Ureter (tissue), 1 donor: ENCODE measurements at regions not wholly inside any gene's neighbourhood (a gene's known extent, or its start where the extent isn't known, plus 50 kb on each side); places are given as distances from the start of the nearest gene placed in this dataset.
"Not testable (repeated sequence)": the region's sequence is repeated elsewhere in the genome, so short reads cannot be mapped to it uniquely, and the experiment has no call there.

Source experiments
- DNase-seq: peaks from one replicate; pipeline ENCODE4 v3.0.0-alpha.2; 2020; ENCODE audit warnings: low spot score
- donor health status: DM: yes; HTN: yes; CAD: no.

GRCh38 chr6:76984572-76984971 is 478.7 kb downstream of the HTR1B start:
- no peak for DNase-seq

GRCh38 chr6:76982476-76983199 is 480.7 kb downstream of the HTR1B start:
- no peak for DNase-seq

GRCh38 chr6:76972474-76972873 is 490.8 kb downstream of the HTR1B start:
- DNase-seq: no peak

- not testable (repeated sequence) for DNase-seq
Measured at GRCh38 chr6:76959177-76959576, 504.1 kb downstream of the HTR1B start.

GRCh38 chr6:76942203-76942966 is 520.9 kb downstream of the HTR1B start:
- DNase-seq: no peak

GRCh38 chr6:76940191-76940590 is 523.1 kb downstream of the HTR1B start:
- no peak for DNase-seq

- DNase-seq: no peak
Measured at GRCh38 chr6:76914737-76915136, 548.6 kb downstream of the HTR1B start.

DNA sequence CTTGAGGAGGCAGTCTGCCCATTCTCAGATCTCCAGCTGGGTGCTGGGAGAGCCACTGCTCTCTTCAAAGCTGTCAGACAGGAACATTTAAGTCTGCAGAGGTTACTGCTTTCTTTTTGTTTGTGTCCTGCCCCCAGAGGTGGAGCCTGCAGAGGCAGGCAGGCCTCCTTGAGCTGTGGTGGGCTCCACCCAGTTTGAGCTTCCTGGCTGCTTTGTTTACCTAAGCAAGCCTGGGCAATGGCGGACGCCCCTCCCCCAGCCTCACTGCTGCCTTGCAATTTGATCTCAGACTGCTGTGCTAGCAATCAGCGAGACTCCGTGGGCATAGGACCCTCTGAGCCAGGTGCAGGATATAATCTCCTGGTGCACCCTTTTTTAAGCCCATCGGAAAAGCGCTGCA is 557.8 kb downstream of the HTR1B start:
- not testable (repeated sequence) for DNase-seq

DNA sequence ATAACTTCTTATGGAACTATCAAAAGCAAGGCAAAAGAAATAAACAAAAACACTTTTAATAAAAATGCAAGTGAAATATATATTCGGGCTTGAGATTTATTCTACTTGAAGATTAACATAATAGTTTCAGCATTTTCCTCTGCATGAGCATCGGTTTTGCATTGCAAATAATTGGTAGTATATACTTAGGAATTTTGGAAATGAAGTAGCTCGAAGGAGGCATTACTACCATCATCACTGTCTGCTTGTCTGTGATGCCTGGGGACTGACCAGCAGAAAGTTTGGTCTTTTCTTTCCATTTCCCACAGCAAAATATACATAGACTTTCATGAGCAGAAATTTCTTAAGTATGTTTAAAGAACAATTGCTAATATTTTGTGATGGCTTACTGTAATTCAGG is 570.7 kb downstream of the HTR1B start:
- DNase-seq: no peak

DNA sequence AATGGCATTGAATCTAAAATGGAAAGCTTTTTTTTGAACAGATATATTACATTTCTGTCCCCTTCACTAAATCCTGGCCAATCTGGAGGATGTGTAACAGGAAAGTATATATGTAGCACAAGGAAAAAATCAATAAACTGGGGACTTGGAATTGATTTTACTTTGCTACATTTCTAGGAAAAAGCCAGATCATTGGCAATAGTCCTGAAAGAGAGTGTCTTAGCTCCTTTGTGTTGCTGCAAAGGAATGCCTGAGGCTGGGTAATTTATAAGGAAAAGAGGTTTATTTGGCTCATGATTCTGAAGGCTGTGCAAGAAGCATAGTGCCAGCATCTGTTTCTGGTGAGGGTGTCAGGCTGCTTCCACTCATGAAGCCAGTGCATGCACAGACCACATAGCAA is 574.9 kb downstream of the HTR1B start:
- DNase-seq: no peak

DNA sequence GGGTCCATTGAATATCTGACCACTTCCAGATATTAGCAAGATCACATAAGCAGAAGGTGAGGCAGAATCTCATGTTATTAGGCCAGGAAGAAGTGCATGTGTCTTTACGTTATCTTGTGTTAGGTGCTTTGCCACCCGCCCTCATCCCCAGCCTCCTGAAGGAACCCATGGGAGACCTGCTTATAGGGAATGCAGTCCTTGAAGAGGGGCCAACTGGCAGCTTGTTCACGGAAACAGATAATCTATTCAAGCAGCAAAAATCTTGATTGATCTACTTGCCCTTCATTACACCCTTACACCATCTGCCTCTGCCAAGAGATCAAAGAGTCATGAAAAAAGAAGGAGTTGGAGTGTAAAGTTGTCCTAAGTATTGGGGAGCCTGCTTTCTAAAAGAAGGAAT is 576.4 kb downstream of the HTR1B start:
- no peak for DNase-seq

DNA sequence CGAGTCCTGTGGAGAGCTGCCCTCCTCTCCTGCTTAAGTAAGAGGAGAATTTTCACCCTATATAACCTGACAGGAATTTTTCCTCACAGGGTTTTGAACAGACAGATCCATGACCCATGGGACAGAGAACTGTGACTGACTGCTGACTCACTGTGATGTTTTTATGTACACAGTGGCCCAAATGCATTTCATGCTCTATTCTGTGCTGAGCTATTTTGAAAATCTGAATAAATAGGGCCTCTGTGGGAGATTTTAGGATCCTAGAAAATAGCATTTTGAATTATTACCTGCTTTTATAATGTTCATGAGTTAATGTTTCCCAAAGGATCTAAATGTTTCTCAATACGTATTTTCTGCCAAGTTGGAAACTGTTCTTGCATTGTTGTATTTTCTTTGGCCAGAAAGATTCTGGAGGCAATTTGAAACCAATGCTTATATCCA is 577.4 kb downstream of the HTR1B start:
- no peak for DNase-seq

- DNase-seq: no peak
Measured at GRCh38 chr6:76881414-76881813, 581.9 kb downstream of the HTR1B start.

DNA sequence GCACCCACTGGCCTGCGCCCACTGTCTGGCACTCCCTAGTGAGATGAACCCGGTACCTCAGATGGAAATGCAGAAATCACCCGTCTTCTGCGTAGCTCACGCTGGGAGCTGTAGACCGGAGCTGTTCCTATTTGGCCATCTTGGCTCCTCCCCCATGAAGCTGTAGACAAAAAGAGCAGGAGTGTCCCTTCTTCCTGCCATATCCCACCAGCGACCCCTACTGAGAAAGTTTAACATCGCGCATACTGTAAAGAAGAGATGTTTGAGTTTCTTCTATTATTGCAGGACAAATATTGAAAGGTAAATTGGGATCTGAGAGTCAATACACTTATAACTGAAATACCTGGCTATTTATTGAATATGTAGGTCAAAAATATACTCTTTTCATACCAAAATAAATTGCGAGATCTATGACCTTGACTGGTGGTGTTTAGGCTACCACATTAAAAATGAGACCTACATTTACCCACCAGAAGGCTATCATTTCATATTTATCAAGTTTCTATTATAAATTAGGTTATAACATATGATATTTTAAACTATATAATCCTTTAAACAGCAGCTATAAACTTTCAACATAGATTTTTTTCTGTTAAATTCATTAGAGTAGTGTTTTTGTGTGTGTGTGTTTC is 586.3 kb downstream of the HTR1B start:
- peak; percentile 45 for DNase-seq

DNA sequence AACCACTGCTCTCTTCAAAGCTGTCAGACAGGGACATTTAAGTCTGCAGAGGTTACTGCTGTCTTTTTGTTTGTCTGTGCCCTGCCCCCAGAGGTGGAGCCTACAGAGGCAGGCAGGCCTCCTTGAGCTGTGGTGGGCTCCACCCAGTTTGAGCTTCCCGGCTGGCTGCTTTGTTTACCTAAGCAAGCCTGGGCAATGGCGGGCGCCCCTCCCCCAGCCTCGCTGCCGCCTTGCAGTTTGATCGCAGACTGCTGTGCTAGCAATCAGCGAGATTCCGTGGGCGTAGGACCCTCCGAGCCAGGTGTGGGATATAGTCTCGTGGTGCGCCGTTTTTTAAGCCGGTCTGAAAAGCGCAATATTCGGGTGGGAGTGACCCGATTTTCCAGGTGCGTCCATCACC is 586.9 kb downstream of the HTR1B start:
- not testable (repeated sequence) for DNase-seq

- no peak for DNase-seq
Measured at GRCh38 chr6:76867182-76867581, 596.1 kb downstream of the HTR1B start.

DNA sequence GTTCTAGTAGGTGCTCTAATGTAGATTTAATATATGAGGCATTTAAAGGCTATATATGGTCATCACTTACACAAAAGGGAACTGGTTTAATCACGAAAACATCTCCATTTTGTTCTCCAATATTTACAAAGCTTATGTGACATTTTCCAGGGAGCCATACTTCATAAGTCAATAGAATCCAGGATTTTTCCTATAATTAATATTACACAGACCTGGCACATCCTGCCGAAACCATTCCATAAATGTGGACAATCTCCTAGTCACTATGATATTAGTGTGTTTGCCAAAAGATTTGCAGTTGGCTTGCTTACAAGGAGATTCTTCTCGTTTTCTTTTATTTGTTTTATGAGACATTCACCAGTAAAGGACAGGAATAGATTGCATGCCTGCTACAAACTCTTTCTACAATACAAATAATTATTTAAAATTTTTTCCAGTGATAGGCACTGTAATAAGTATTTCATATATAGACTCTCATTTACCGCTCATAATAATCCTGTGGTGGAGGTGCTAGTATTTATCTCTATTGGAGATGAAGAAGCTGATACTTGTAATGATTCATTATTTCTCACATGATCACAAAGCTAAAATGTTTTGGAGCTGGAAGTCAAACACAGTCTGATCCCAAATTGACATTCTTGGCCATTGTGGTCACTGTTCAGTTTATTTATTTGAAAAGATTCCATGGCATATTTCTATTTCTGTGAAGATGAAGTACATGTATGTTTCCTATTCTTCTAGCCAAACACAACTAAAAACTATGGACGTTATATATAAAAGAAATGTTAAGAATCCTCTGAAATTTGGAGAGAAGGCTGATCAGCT is 597.0 kb downstream of the HTR1B start:
- DNase-seq: no peak

- no peak for DNase-seq
Measured at GRCh38 chr6:76862936-76863335, 600.4 kb downstream of the HTR1B start.

DNA sequence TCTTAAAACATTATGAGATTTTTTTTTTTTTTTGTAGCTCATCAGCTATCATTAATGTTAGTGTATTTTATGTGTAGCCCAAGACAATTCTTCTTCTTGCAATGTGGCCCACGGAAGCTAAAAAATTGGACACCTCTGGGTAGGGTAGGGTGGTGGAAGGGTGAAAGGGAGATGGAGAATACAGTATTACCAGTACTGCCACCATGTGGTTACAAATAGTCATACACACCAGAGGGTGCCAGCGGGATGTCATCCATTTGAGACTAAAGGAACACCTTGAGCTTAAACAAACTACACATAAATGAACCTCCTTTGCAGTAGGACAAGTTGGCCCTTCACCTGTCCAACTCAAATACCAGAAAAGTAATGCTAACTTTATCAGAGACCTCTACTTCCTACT is 601.9 kb downstream of the HTR1B start:
- DNase-seq: no peak

DNA sequence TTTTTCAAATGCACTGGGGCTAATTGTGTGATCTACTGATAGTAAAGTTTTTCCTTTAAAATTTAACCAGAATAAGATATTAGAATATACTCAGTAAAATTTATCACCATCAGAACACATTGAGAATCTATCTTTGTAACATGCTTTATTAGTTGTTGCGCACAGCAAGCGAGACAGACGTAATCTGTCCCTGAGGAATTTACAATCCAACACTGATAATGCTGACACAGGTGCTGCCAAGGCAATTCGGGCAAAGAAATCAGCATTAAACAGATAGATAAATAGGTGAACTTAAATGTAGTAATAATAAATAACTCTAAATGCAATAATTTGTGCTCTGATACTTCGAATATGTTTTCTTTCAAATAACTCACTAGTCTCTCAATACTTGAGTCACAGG is 607.2 kb downstream of the HTR1B start:
- no peak for DNase-seq

DNA sequence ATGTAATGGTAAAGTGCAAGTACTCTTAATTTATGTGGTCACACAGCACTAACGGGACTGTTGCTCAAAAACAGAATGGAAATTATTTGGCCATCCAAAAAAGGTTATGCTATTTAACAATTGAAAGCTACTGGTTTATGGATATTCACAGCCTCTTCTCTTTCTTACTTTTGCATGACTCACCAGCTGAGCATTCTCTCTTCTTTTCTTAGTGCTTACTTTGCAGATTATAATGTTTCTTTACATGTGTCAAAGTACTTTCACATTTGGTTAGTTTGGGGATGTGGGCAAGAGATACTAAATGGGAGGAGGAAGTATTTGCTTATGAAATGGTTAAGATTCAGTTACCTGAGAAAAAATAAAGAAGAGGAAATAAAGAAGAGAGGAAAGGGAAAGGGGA is 610.5 kb downstream of the HTR1B start:
- DNase-seq: no peak
